ENCODE measurements at regions not wholly inside any gene's neighbourhood (a gene's known extent, or its start where the extent isn't known, plus 50 kb on each side); places are given as distances from the start of the nearest gene placed in this dataset.

- TF ChIP-seq POLR2A (IDR thresholded peaks at IDR 0.05; ENCODE audit: low read depth, low read length): no peak
- TF ChIP-seq, protein P1, sequence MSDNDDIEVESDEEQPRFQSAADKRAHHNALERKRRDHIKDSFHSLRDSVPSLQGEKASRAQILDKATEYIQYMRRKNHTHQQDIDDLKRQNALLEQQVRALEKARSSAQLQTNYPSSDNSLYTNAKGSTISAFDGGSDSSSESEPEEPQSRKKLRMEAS (IDR thresholded peaks at IDR 0.05; ENCODE audit: insufficient read depth, insufficient read length): no peak
- TF ChIP-seq, protein P2, sequence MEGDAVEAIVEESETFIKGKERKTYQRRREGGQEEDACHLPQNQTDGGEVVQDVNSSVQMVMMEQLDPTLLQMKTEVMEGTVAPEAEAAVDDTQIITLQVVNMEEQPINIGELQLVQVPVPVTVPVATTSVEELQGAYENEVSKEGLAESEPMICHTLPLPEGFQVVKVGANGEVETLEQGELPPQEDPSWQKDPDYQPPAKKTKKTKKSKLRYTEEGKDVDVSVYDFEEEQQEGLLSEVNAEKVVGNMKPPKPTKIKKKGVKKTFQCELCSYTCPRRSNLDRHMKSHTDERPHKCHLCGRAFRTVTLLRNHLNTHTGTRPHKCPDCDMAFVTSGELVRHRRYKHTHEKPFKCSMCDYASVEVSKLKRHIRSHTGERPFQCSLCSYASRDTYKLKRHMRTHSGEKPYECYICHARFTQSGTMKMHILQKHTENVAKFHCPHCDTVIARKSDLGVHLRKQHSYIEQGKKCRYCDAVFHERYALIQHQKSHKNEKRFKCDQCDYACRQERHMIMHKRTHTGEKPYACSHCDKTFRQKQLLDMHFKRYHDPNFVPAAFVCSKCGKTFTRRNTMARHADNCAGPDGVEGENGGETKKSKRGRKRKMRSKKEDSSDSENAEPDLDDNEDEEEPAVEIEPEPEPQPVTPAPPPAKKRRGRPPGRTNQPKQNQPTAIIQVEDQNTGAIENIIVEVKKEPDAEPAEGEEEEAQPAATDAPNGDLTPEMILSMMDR (IDR thresholded peaks at IDR 0.05; ENCODE audit: extremely low read depth in 1 of 2, insufficient read depth in 1 of 2, low read depth in 1 of 2, low read length in 2 of 2): no peak
- no peak for TF ChIP-seq POLR2AphosphoS5 (IDR thresholded peaks at IDR 0.05; ENCODE audit: insufficient read depth, low read depth, low read length)
- no peak for TF ChIP-seq MYC (IDR thresholded peaks at IDR 0.05; ENCODE audit: low read depth, low read length)
- TF ChIP-seq JUN (IDR thresholded peaks at IDR 0.05; ENCODE audit: borderline replicate concordance, insufficient read depth, insufficient read length, low read depth): no peak
These were observed 198.1 kb upstream of the NPY2R start for GRCh38 chr4:155010376-155010775.
